ENCODE measurements at regions not wholly inside any gene's neighbourhood (a gene's known extent, or its start where the extent isn't known, plus 50 kb on each side); places are given as distances from the start of the nearest gene placed in this dataset.

GRCh38 chr3:135514060-135514448, 451.5 kb upstream of the PPP2R3A start:
- TF ChIP-seq ZNF274 (IDR thresholded peaks at IDR 0.05; ENCODE audit: low read depth, low read length) (no peak), SUZ12 (IDR thresholded peaks at IDR 0.05; ENCODE audit: extremely low read depth, insufficient read depth, insufficient read length) (no peak)

Data from NT2/D1 (cell line).